SK-N-SH (cell line): ENCODE measurements at regions not wholly inside any gene's neighbourhood (a gene's known extent, or its start where the extent isn't known, plus 50 kb on each side); places are given as distances from the start of the nearest gene placed in this dataset.

Experiments
- EP300 ChIP-seq, 2 experiments: IDR thresholded peaks; 2 replicates each; pipeline versions ENCODE4 v1.4.0 to v1.6.1; 2012; ENCODE audit warnings: borderline replicate concordance in 1 of 2, low read depth in 1 of 2, low read length in 1 of 2
- TAF1 ChIP-seq: IDR thresholded peaks from 2 replicates; pipeline ENCODE4 v1.6.1; 2012; ENCODE audit warnings: low read depth, mild to moderate bottlenecking, low read length, moderate library complexity, borderline replicate concordance
- TF ChIP-seq, protein P1 (sequence below): fragments of 200-600 bp; sonication (generic); IDR thresholded peaks from 2 replicates; pipeline ENCODE4 v1.6.1; 2017; ENCODE audit warnings: antibody characterized with exemption, mild to moderate bottlenecking, moderate library complexity

- TF ChIP-seq TAF1 (no peak), EP300 (IDR thresholded peaks at IDR 0.05; ENCODE audit: borderline replicate concordance in 1 of 2, low read depth in 1 of 2, low read length in 1 of 2) (no peak)
- TF ChIP-seq, protein P1, sequence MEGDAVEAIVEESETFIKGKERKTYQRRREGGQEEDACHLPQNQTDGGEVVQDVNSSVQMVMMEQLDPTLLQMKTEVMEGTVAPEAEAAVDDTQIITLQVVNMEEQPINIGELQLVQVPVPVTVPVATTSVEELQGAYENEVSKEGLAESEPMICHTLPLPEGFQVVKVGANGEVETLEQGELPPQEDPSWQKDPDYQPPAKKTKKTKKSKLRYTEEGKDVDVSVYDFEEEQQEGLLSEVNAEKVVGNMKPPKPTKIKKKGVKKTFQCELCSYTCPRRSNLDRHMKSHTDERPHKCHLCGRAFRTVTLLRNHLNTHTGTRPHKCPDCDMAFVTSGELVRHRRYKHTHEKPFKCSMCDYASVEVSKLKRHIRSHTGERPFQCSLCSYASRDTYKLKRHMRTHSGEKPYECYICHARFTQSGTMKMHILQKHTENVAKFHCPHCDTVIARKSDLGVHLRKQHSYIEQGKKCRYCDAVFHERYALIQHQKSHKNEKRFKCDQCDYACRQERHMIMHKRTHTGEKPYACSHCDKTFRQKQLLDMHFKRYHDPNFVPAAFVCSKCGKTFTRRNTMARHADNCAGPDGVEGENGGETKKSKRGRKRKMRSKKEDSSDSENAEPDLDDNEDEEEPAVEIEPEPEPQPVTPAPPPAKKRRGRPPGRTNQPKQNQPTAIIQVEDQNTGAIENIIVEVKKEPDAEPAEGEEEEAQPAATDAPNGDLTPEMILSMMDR: no peak
Observed at GRCh38 chr16:76797457-76797856, 393.5 kb upstream of the MON1B start.
